Activated B cell treated with CpG ODN at 0.5 μM for 24 hours (primary cell): ENCODE measurements at regions not wholly inside any gene's neighbourhood (a gene's known extent, or its start where the extent isn't known, plus 50 kb on each side); places are given as distances from the start of the nearest gene placed in this dataset.
"Not testable (repeated sequence)": the region's sequence is repeated elsewhere in the genome, so short reads cannot be mapped to it uniquely, and the experiment has no call there.

Experiments
- ATAC-seq: fragments of 200-7000 bp; cut with Tn5 transposase; one replicate; pipeline ENCODE4 v1.10.0; 2021; ENCODE audit warnings: low read depth, mild to moderate bottlenecking, moderate library complexity
- CTCF ChIA-PET: fragments of 350-600 bp; sonication (Branson Sonifier 250); formaldehyde crosslinking; loops from one replicate; lab custom pipeline; 2021; ENCODE audit warnings: antibody characterized with exemption; lab: Charles Lee
- POLR2A ChIA-PET: fragments of 350-600 bp; sonication (Branson Sonifier 250); formaldehyde crosslinking; loops from one replicate; lab custom pipeline; 2021; ENCODE audit warnings: antibody characterized with exemption; lab: Charles Lee
- DNase-seq: peaks from one replicate; pipeline ENCODE4 v3.0.0; 2022
- H3K27ac Mint-ChIP-seq: one replicate; pipeline ENCODE4 v1.8.0; 2020; ENCODE audit warnings: mixed read lengths
- H3K27me3 Mint-ChIP-seq: one replicate; pipeline ENCODE4 v1.8.0; 2021; ENCODE audit warnings: mixed read lengths
- H3K36me3 Mint-ChIP-seq: one replicate; pipeline ENCODE4 v1.8.0; 2021; ENCODE audit warnings: low read depth, mixed read lengths
- H3K4me1 Mint-ChIP-seq: one replicate; pipeline ENCODE4 v1.8.0; 2021; ENCODE audit warnings: mixed read lengths
- H3K4me3 Mint-ChIP-seq: one replicate; pipeline ENCODE4 v1.8.0; 2020; ENCODE audit warnings: mild to moderate bottlenecking, mixed read lengths
- H3K9me3 Mint-ChIP-seq: one replicate; pipeline ENCODE4 v1.8.0; 2020; ENCODE audit warnings: mixed read lengths
- CTCF ChIP-seq: fragments of 200-600 bp; IDR thresholded peaks from one replicate; pipeline ENCODE4 v1.8.0; 2022; ENCODE audit warnings: antibody characterized with exemption, mild to moderate bottlenecking
- intact Hi-C: fragments of 100-400 bp; cut with micrococcal nuclease; formaldehyde crosslinking; loops from one replicate; pipeline ENCODE4 v1.15.1; 2024

DNA sequence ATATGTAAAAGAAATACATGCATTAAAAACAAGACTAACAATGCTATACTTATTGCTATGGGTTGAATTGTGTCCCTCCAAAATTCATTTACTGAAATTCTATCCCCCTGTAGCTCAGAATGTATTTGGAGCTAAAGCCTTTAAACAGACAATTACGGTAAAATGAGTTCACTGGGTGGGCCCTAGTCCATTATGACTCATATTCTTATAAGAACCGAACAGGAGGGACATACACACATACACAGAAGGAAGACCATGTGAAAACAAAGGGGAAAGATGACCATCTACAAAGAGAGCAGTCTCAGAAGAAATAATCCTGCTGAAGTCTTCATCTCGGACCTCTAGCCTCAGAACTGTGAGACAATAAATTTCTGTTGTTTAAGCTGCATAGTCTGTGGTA lies 77.1 kb upstream of the ANKS1B start:
- CTCF ChIA-PET = no interaction called here
- no peak for DNase-seq
- Mint-ChIP-seq H3K4me3 (no peak overlapping the region), H3K27me3 (no peaks in the 10 kb centered on the region), H3K4me1 (no peaks in the 10 kb centered on the region), H3K27ac (no peak overlapping the region), H3K9me3 (peaks cover 16% of the 10 kb centered on the region), H3K36me3 (peaks cover 80% of the 10 kb centered on the region)
- POLR2A ChIA-PET = no interaction called here
- intact Hi-C loops = no loop called here
- ATAC-seq = no peak
- no peak for TF ChIP-seq CTCF

DNA sequence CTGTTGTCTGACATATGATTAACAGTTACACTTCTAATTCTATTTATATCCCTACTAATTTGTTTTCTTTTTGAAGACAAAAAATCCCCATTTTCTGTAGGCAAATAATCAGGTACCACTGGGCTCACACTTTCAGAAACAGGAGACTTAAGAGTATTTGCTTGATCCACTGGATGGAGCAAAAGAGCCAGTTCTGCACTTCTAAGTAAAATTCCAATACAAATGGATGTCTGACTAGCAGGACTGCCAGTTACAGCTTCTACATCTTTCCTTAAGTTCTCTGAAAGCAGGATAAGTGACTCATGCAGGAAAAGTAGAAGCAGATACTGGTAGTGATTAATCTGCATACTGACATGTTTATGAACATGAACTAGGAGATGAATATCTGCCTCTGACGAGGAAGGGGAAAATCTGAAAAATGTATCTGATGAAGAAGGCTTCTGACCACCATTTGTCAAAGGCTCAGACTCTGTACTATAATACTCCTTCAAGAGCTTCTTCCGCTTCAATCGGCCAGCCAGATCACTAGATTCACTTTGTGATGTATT lies 73.8 kb upstream of the ANKS1B start:
- Mint-ChIP-seq H3K9me3 (no peaks in the 10 kb centered on the region), H3K27ac (no peak overlapping the region), H3K4me1 (no peaks in the 10 kb centered on the region), H3K27me3 (no peaks in the 10 kb centered on the region), H3K36me3 (peaks cover 76% of the 10 kb centered on the region), H3K4me3 (no peak overlapping the region)
- no peak for TF ChIP-seq CTCF
- intact Hi-C loops = loop anchor here (10.0 kb wide), 1 partner anchor 146 kb away; the partner anchor contains the start of gene ACTR6
- ATAC-seq = no peak
- ChIA-PET POLR2A (no interaction called here), CTCF (no interaction called here)
- no peak for DNase-seq

GRCh38 chr12:100046202-100046601 lies 61.5 kb upstream of the ANKS1B start:
- H3K9me3 Mint-ChIP-seq, intact Hi-C loops, POLR2A ChIA-PET, DNase-seq, H3K4me3 Mint-ChIP-seq, ATAC-seq, H3K27ac Mint-ChIP-seq, H3K27me3 Mint-ChIP-seq, CTCF ChIA-PET, H3K4me1 Mint-ChIP-seq: not testable (repeated sequence)
- H3K36me3 Mint-ChIP-seq = peaks cover 88% of the 10 kb centered on the region

GRCh38 chr12:100044266-100044665 lies 59.5 kb upstream of the ANKS1B start:
- intact Hi-C loops = no loop called here
- Mint-ChIP-seq H3K4me1 (no peaks in the 10 kb centered on the region), H3K27ac (no peak overlapping the region), H3K4me3 (no peak overlapping the region), H3K27me3 (no peaks in the 10 kb centered on the region), H3K36me3 (peaks cover 81% of the 10 kb centered on the region), H3K9me3 (no peaks in the 10 kb centered on the region)
- DNase-seq (no peak), ATAC-seq (no peak)
- ChIA-PET POLR2A (interaction anchor here (0.6 kb wide), 1 partner anchor 11 kb away, joined by 6 read pairs; no protein-coding TSS in a partner anchor), CTCF (no interaction called here)
- no peak for TF ChIP-seq CTCF

DNA sequence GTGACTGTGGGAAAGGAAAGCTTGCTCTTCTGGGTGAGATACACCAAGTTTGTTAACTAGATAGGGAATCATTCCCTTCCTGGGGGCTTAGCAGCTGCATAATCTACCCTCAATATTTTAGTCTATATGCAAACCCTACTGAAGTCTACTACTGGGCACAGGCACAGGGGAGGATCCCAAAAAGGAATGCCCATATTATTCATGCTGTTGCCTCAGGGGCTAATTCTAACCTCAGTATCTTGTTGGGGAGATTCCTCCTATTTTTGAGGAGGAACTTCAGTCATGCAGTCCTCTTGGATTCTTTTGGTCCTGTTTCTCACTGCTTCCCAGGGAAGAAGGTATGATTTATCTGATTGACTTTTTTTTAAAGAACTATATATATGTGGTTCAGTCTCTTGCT lies 58.9 kb upstream of the ANKS1B start:
- no peak for TF ChIP-seq CTCF
- Mint-ChIP-seq H3K4me1 (no peaks in the 10 kb centered on the region), H3K27me3 (no peaks in the 10 kb centered on the region), H3K27ac (no peak overlapping the region), H3K36me3 (peaks cover 81% of the 10 kb centered on the region), H3K9me3 (no peaks in the 10 kb centered on the region), H3K4me3 (no peak overlapping the region)
- POLR2A ChIA-PET = interaction anchor here (0.6 kb wide), 1 partner anchor 12 kb away, joined by 6 read pairs; no protein-coding TSS in a partner anchor
- DNase-seq (no peak), ATAC-seq (no peak)
- intact Hi-C loops = no loop called here
- CTCF ChIA-PET = no interaction called here
